GM23248 (cell line): ENCODE measurements at regions not wholly inside any gene's neighbourhood (a gene's known extent, or its start where the extent isn't known, plus 50 kb on each side); places are given as distances from the start of the nearest gene placed in this dataset.

Experiments used
- EZH2 ChIP-seq: fragments of 200-600 bp; sonication (generic); IDR thresholded peaks from 2 replicates; pipeline ENCODE4 v1.6.1; 2018; ENCODE audit warnings: antibody characterized with exemption, mild to moderate bottlenecking; ENCODE audit not compliant: insufficient read depth, poor library complexity, severe bottlenecking
- EZH2phosphoT487 ChIP-seq: fragments of 200-600 bp; sonication (generic); IDR thresholded peaks from 2 replicates; pipeline ENCODE4 v1.6.1; 2018; ENCODE audit warnings: antibody characterized with exemption, moderate library complexity, mild to moderate bottlenecking, low read depth; ENCODE audit not compliant: insufficient read depth

DNA sequence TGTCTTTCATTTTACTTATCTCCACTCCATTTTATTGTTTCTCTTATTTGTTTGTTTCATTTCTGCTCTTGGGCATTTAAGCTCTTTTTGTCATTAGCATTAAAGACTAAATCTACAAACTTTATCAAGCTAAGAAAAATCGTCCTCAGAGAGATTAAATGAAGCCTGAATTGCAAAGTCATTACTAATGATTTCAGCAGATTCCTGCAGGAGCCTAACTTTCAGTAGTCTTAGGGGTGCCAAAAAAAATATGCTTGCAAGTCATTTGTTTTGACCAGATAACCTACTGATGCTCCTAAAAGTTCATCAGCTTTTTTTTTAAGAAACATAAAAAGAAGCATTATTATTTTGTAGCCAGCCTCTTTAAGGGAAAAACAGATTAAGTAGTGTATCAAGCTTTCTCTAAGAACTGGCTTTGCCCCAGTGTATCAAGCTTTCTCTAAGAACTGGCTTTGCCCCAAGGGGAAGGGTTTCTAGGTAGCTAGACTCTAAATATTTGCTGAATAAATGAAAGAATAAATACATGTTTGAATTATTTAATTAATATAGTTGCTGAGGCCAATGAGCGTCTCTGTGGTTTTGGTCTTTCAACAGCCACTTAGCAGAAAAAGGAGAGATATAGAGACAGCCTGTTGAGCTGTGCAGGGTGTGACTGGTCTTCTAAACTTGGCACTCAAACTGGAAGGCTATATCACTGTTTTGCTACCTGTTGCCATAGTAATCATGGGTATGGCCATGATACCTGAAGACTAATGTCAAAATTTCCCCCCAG, 174.2 kb downstream of the BTC start:
- TF ChIP-seq EZH2: no peak
- TF ChIP-seq EZH2phosphoT487: no peak
